HUES48 (cell line): ENCODE measurements at regions not wholly inside any gene's neighbourhood (a gene's known extent, or its start where the extent isn't known, plus 50 kb on each side); places are given as distances from the start of the nearest gene placed in this dataset.

Experiments used
- H3K27ac ChIP-seq: one replicate; pipeline ENCODE4 v1.7.0; 2013; ENCODE audit warnings: low read depth, low read length, inconsistent platforms
- H3K27me3 ChIP-seq: 2 replicates; pipeline ENCODE4 v1.6.1; 2013; ENCODE audit warnings: mild to moderate bottlenecking, low read length; ENCODE audit not compliant: control insufficient read depth, insufficient read depth
- H3K36me3 ChIP-seq: 2 replicates; pipeline ENCODE4 v1.6.1; 2013; ENCODE audit warnings: low read length; ENCODE audit not compliant: control insufficient read depth, insufficient read depth
- H3K4me1 ChIP-seq: 2 replicates; pipeline ENCODE4 v1.6.1; 2013; ENCODE audit warnings: mild to moderate bottlenecking, low read length; ENCODE audit not compliant: control insufficient read depth, insufficient read depth
- H3K4me3 ChIP-seq: 2 replicates; pipeline ENCODE4 v1.5.1; 2013; ENCODE audit warnings: mild to moderate bottlenecking, low read depth, low read length
- H3K9ac ChIP-seq: 2 replicates; pipeline ENCODE4 v1.6.1; 2013; ENCODE audit warnings: mild to moderate bottlenecking, low read depth, low read length, moderate library complexity
- H3K9me3 ChIP-seq: 2 replicates; pipeline ENCODE4 v1.6.1; 2013; ENCODE audit warnings: low read length; ENCODE audit not compliant: control insufficient read depth, insufficient read depth

- Histone ChIP-seq H3K27me3 (no peaks in the 10 kb centered on the region), H3K27ac (no peak overlapping the region), H3K9ac (no peak overlapping the region), H3K4me1 (peaks cover 12% of the 10 kb centered on the region; the same call in 1 of the 2 replicates), H3K36me3 (no peaks in the 10 kb centered on the region), H3K4me3 (no peak overlapping the region), H3K9me3 (no peaks in the 10 kb centered on the region)
Measured at GRCh38 chr12:11962860-11963259, 107.9 kb upstream of the BCL2L14 start.

DNA sequence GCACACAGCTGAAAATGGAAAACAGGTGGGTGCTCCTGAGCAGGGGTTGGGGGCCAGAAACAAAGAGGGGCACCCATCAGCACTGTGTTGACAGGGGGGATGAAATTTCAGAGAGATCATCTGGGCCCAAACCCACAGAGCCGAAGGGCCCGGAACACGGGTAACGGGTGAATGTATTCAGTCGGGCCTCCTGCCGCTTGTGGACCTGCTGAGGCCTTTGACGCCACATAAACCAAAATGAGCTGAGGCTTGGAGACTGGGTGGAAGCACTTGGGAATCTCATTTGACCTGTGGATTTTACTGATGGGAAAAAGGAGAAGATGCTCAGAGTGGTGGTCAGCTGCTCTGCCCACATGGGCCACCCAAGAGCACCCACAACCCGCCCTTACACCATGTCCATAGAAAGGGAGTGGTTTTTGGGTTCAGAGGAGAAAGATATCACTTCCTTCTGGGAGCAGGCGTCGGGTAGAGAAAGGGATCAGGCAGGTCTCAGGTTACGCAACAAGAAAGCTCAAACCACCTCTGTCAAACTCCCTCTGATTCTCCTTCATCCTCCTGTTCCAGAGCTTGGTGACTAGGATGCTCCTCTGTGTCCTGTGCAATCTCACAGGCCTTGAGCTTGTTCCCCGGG lies 106.8 kb upstream of the BCL2L14 start:
- H3K4me1 ChIP-seq, result peaks cover 2% of the 10 kb centered on the region; the same call in 1 of the 2 replicates
- H3K27ac ChIP-seq, result no peak overlapping the region
- H3K4me3 ChIP-seq, result no peak overlapping the region
- no peaks in the 10 kb centered on the region for H3K27me3 ChIP-seq
- H3K9ac ChIP-seq, result no peak overlapping the region
- no peaks in the 10 kb centered on the region for H3K36me3 ChIP-seq
- H3K9me3 ChIP-seq, result no peaks in the 10 kb centered on the region

DNA sequence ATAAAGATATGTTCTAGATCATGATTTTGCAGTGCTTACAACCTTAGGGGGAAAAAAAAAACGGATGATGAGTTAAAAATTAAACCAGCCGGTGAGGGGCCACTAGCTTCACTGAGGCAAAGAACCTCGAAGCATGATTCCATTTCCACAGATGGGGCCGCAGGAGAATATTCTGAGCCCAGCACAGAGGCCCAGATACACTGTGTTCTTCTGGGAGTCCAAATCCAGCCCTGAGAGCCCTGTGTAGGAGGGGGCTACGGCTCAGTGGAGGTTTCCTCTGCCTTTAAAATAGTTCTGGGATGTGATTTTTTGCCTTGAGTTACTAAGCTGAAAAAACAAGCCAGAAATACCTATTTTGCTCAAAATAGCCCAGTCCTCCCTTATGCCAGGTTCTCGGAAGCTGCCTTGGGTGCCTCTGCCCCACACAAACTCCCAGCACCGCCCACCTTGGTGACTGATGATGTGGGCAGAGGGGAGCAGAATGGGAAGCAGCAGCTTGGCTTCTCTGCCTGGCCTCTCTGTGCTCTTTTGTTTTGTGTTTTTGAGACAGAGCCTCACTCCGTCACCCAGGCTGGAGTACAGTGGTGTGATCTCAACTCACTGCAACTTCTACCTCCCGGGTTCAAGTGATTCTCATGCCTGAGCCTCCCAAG lies 105.4 kb upstream of the BCL2L14 start:
- no peaks in the 10 kb centered on the region for H3K27me3 ChIP-seq

GRCh38 chr12:11967376-11968047 lies 103.2 kb upstream of the BCL2L14 start:
- Histone ChIP-seq H3K36me3 (no peaks in the 10 kb centered on the region), H3K9me3 (no peaks in the 10 kb centered on the region), H3K4me1 (peaks cover 11% of the 10 kb centered on the region), H3K4me3 (no peak overlapping the region), H3K27me3 (no peaks in the 10 kb centered on the region), H3K9ac (no peak overlapping the region), H3K27ac (no peak overlapping the region)

More for the DNA sequence above, 105.4 kb upstream of the BCL2L14 start:
- peaks cover 11% of the 10 kb centered on the region for H3K4me1 ChIP-seq
- no peak overlapping the region for H3K9ac ChIP-seq
- H3K9me3 ChIP-seq, result no peaks in the 10 kb centered on the region
- H3K4me3 ChIP-seq, result no peak overlapping the region
- H3K27ac ChIP-seq, result no peak overlapping the region
- H3K36me3 ChIP-seq, result no peaks in the 10 kb centered on the region

GRCh38 chr12:11968048-11968383 lies 102.7 kb upstream of the BCL2L14 start:
- H3K9ac ChIP-seq, result no peak overlapping the region

GRCh38 chr12:11968516-11968915 lies 102.2 kb upstream of the BCL2L14 start:
- H3K9ac ChIP-seq, result no peak overlapping the region

More at GRCh38 chr12:11968048-11968383, 102.7 kb upstream of the BCL2L14 start:
- no peaks in the 10 kb centered on the region for H3K36me3 ChIP-seq
- no peak overlapping the region for H3K27ac ChIP-seq
- no peaks in the 10 kb centered on the region for H3K27me3 ChIP-seq
- H3K4me1 ChIP-seq, result peaks cover 11% of the 10 kb centered on the region
- H3K9me3 ChIP-seq, result no peaks in the 10 kb centered on the region
- H3K4me3 ChIP-seq, result no peak overlapping the region

GRCh38 chr12:11969437-11970154 lies 101.1 kb upstream of the BCL2L14 start:
- H3K9ac ChIP-seq, result no peak overlapping the region
- no peaks in the 10 kb centered on the region for H3K36me3 ChIP-seq
- H3K9me3 ChIP-seq, result no peaks in the 10 kb centered on the region
- no peaks in the 10 kb centered on the region for H3K27me3 ChIP-seq
- peak overlapping the region; percentile 91 for H3K27ac ChIP-seq
- H3K4me1 ChIP-seq, result peaks cover 11% of the 10 kb centered on the region
- H3K4me3 ChIP-seq, result no peak overlapping the region

More at GRCh38 chr12:11968516-11968915, 102.2 kb upstream of the BCL2L14 start:
- H3K9me3 ChIP-seq, result no peaks in the 10 kb centered on the region
- H3K4me3 ChIP-seq, result no peak overlapping the region
- H3K27ac ChIP-seq, result no peak overlapping the region
- peaks cover 11% of the 10 kb centered on the region for H3K4me1 ChIP-seq
- no peaks in the 10 kb centered on the region for H3K27me3 ChIP-seq
- no peaks in the 10 kb centered on the region for H3K36me3 ChIP-seq

GRCh38 chr12:11970155-11970520 lies 100.6 kb upstream of the BCL2L14 start:
- peak overlapping the region; percentile 91 for H3K27ac ChIP-seq
- H3K27me3 ChIP-seq, result no peaks in the 10 kb centered on the region
- no peaks in the 10 kb centered on the region for H3K36me3 ChIP-seq
- H3K4me3 ChIP-seq, result no peak overlapping the region
- H3K9ac ChIP-seq, result no peak overlapping the region
- no peaks in the 10 kb centered on the region for H3K9me3 ChIP-seq
- H3K4me1 ChIP-seq, result peaks cover 11% of the 10 kb centered on the region

GRCh38 chr12:11973396-11973795 lies 97.3 kb upstream of the BCL2L14 start:
- no peaks in the 10 kb centered on the region for H3K27me3 ChIP-seq
- H3K9ac ChIP-seq, result no peak overlapping the region
- no peaks in the 10 kb centered on the region for H3K36me3 ChIP-seq
- no peaks in the 10 kb centered on the region for H3K9me3 ChIP-seq
- H3K4me1 ChIP-seq, result peaks cover 11% of the 10 kb centered on the region
- no peak overlapping the region for H3K4me3 ChIP-seq
- H3K27ac ChIP-seq, result no peak overlapping the region

DNA sequence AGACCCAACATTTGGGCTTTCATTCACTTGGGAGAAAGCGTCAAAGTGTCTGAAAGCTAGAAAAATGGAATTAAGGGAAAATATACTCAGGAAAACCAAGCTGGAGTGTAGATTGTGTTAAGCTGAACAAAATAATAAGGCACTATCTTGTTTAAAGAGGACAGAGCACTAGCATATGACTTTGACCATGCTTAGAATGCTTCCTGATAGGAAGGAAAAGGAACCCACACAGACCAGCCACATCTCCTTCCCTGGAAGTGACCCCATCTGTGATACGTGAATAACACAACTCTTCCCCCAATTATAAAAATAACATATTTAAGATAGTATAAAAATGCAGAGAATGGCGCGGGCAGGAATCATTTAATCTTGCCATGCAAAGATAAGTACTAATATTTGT lies 94.7 kb upstream of the BCL2L14 start:
- Histone ChIP-seq H3K27me3 (no peaks in the 10 kb centered on the region), H3K36me3 (no peaks in the 10 kb centered on the region), H3K9me3 (no peaks in the 10 kb centered on the region), H3K4me1 (no peaks in the 10 kb centered on the region), H3K27ac (no peak overlapping the region), H3K4me3 (no peak overlapping the region), H3K9ac (no peak overlapping the region)
